ENCODE measurements at regions not wholly inside any gene's neighbourhood (a gene's known extent, or its start where the extent isn't known, plus 50 kb on each side); places are given as distances from the start of the nearest gene placed in this dataset.
A peak's percentile ranks its signal among the peaks of the same experiment; 100 is the strongest.

DNA sequence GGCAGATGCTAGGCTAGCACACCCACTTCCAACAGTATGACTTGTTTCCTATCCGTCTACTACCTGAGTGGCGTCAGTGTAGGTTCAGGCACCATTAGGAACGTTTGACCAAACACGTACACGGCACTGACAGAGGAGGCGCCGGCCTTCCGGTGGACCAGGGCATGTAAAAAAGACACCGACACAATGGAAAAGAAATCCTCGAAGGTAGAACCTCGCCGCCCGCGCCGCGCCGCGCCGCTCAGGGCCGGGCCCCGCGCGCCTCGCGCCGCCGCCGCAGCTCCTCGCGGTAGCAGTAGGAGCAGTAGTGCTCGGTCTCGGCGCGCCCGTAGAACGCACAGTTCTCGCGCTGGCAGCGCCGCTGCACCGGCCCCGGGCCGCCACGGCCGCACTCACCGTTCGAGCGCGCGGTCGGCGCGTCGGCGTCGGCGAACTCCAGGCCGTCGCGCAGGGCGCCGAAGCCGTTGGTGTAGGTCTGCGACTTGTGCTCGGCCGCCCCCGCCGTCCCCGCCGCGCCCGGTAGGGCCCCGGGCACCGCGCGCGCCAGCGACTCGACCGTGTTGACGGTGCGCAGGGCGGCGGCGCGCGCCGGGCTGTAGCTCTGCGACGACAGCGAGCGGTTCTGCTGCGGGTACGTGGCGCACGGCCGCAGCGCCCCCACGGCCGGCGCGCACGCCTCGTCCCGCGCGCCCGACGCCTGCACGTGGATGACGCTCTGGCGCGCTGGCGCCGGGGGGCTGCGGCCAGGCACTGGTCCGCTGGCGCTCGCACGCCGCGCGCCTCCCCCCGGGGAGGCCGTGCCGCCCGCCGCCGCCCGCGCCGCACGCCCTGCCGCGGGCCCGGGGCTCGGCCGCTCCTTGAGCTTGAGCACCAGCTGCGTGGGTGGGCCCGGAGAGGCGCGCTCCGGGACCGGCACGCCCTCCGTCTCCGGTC is 156.7 kb downstream of the KLF13 start:
- peaks cover 19% of the 10 kb centered on the region for H3K4me1 ChIP-seq (ENCODE audit: control insufficient read depth, insufficient read depth, low read length, unreplicated experiment)
- no peak overlapping the region for H2AFZ ChIP-seq (ENCODE audit: low read length, unreplicated experiment)
- no peak overlapping the region for H3K27ac ChIP-seq (ENCODE audit: low read depth, low read length)
- no peaks in the 10 kb centered on the region for H3K79me2 ChIP-seq (ENCODE audit: control insufficient read depth, insufficient read depth, low read length, unreplicated experiment)
- H3K36me3 ChIP-seq (ENCODE audit: insufficient read depth, low read length), result no peaks in the 10 kb centered on the region
- peak overlapping the region; percentile 54; the same call in 1 of the 2 replicates for H3K4me3 ChIP-seq (ENCODE audit: low read depth, low read length)
- H3K27me3 ChIP-seq (ENCODE audit: insufficient read depth, low read length), result peaks cover 41% of the 10 kb centered on the region

DNA sequence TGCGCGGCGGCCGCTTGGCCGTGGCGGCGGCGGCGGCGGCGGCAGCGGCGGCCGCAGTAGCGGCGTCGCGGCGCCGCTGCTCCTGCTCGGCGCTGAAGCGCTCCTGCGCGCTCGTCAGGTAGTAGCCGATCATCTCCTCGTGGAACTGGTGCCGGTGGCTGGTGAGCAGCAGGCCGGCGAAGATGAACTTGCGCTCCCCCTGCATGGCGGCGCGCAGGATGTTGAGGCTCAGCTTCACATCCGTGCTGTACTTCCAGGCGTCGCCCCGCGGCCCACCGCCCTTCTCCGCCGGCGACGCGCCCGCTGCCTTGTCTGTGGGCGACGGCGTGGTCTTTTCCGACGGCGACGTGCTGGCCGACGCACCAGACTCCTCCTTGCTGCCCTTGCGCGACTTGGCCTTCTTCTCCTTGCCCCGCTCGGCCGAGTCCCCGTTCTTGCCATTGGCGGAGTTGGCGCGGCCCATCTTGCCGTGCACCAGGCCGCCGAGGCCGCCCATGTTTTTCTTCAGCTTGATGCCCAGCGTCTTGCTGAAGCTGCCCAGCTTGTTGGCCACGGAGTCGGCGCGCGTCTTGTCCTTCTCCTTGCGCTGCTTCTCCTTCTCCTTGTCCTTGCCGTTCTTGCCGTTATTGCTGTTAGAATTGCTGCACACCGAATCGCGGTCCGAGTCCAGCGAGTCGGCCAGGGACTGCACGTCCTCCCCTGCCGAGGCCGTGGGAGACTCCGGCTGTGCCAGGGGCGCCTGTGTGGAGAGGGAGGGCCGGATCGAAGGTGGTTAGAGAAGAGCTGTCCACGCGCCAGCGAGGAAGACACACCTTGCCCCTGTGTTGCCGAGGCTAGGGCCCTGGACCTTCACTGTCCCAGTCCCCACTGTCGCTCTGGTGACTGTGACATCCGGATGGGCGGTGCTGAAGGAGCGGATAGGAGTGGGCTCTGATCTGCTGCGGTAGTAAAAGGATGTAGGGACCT is 157.6 kb downstream of the KLF13 start:
- no peak overlapping the region for H3K27ac ChIP-seq (ENCODE audit: low read depth, low read length)
- peaks cover 41% of the 10 kb centered on the region for H3K27me3 ChIP-seq (ENCODE audit: insufficient read depth, low read length)
- H2AFZ ChIP-seq (ENCODE audit: low read length, unreplicated experiment), result no peak overlapping the region
- no peak overlapping the region for H3K4me3 ChIP-seq (ENCODE audit: low read depth, low read length)
- no peaks in the 10 kb centered on the region for H3K36me3 ChIP-seq (ENCODE audit: insufficient read depth, low read length)
- no peaks in the 10 kb centered on the region for H3K79me2 ChIP-seq (ENCODE audit: control insufficient read depth, insufficient read depth, low read length, unreplicated experiment)
- H3K4me1 ChIP-seq (ENCODE audit: control insufficient read depth, insufficient read depth, low read length, unreplicated experiment), result peaks cover 27% of the 10 kb centered on the region

DNA sequence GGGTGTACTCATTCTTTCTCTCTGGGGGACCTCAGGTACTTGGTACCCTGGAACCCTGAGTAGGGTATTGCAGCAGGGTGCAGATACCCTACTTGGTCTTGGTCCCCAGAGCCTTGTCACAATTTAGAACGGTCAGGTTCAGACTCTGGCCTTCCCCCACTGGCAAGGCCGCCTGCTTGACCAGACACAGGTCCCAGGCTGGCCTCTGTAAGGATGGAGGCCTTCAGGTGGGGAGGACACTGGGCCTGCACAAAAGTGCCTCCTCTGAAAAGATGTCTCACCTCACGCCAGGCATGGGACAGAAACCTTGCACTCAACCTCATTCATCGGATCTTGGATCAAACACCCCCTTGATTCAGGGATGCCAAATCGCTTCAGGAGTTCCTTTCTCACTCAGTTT is 158.4 kb downstream of the KLF13 start:
- Histone ChIP-seq H2AFZ (ENCODE audit: low read length, unreplicated experiment) (no peak overlapping the region), H3K4me1 (ENCODE audit: control insufficient read depth, insufficient read depth, low read length, unreplicated experiment) (peaks cover 33% of the 10 kb centered on the region), H3K36me3 (ENCODE audit: insufficient read depth, low read length) (no peaks in the 10 kb centered on the region), H3K4me3 (ENCODE audit: low read depth, low read length) (no peak overlapping the region), H3K27me3 (ENCODE audit: insufficient read depth, low read length) (peaks cover 41% of the 10 kb centered on the region), H3K79me2 (ENCODE audit: control insufficient read depth, insufficient read depth, low read length, unreplicated experiment) (no peaks in the 10 kb centered on the region), H3K27ac (ENCODE audit: low read depth, low read length) (no peak overlapping the region)

- peaks cover 33% of the 10 kb centered on the region for H3K4me1 ChIP-seq (ENCODE audit: control insufficient read depth, insufficient read depth, low read length, unreplicated experiment)
- H3K4me3 ChIP-seq (ENCODE audit: low read depth, low read length), result no peak overlapping the region
- H2AFZ ChIP-seq (ENCODE audit: low read length, unreplicated experiment), result no peak overlapping the region
- no peaks in the 10 kb centered on the region for H3K36me3 ChIP-seq (ENCODE audit: insufficient read depth, low read length)
- no peaks in the 10 kb centered on the region for H3K79me2 ChIP-seq (ENCODE audit: control insufficient read depth, insufficient read depth, low read length, unreplicated experiment)
- H3K27ac ChIP-seq (ENCODE audit: low read depth, low read length), result no peak overlapping the region
- H3K27me3 ChIP-seq (ENCODE audit: insufficient read depth, low read length), result peaks cover 37% of the 10 kb centered on the region
These were observed 158.8 kb downstream of the KLF13 start for GRCh38 chr15:31485431-31485830.

- Histone ChIP-seq H3K4me3 (ENCODE audit: low read depth, low read length) (no peak overlapping the region), H3K79me2 (ENCODE audit: control insufficient read depth, insufficient read depth, low read length, unreplicated experiment) (no peaks in the 10 kb centered on the region), H3K27me3 (ENCODE audit: insufficient read depth, low read length) (peaks cover 32% of the 10 kb centered on the region), H2AFZ (ENCODE audit: low read length, unreplicated experiment) (no peak overlapping the region), H3K27ac (ENCODE audit: low read depth, low read length) (no peak overlapping the region), H3K36me3 (ENCODE audit: insufficient read depth, low read length) (no peaks in the 10 kb centered on the region), H3K4me1 (ENCODE audit: control insufficient read depth, insufficient read depth, low read length, unreplicated experiment) (peaks cover 33% of the 10 kb centered on the region)
These were observed 159.4 kb downstream of the KLF13 start for GRCh38 chr15:31485911-31486461.

- H2AFZ ChIP-seq (ENCODE audit: low read length, unreplicated experiment), result no peak overlapping the region
- H3K79me2 ChIP-seq (ENCODE audit: control insufficient read depth, insufficient read depth, low read length, unreplicated experiment), result no peaks in the 10 kb centered on the region
- peaks cover 33% of the 10 kb centered on the region for H3K4me1 ChIP-seq (ENCODE audit: control insufficient read depth, insufficient read depth, low read length, unreplicated experiment)
- no peak overlapping the region for H3K27ac ChIP-seq (ENCODE audit: low read depth, low read length)
- H3K4me3 ChIP-seq (ENCODE audit: low read depth, low read length), result no peak overlapping the region
- no peaks in the 10 kb centered on the region for H3K36me3 ChIP-seq (ENCODE audit: insufficient read depth, low read length)
- peaks cover 29% of the 10 kb centered on the region for H3K27me3 ChIP-seq (ENCODE audit: insufficient read depth, low read length)
These were observed 159.9 kb downstream of the KLF13 start for GRCh38 chr15:31486506-31486905.

- H3K4me1 ChIP-seq (ENCODE audit: control insufficient read depth, insufficient read depth, low read length, unreplicated experiment), result peaks cover 33% of the 10 kb centered on the region
- H3K79me2 ChIP-seq (ENCODE audit: control insufficient read depth, insufficient read depth, low read length, unreplicated experiment), result no peaks in the 10 kb centered on the region
- H3K27me3 ChIP-seq (ENCODE audit: insufficient read depth, low read length), result peaks cover 29% of the 10 kb centered on the region
- H3K27ac ChIP-seq (ENCODE audit: low read depth, low read length), result peak overlapping the region; percentile 93; the same call in 1 of the 2 replicates
- no peak overlapping the region for H2AFZ ChIP-seq (ENCODE audit: low read length, unreplicated experiment)
- H3K4me3 ChIP-seq (ENCODE audit: low read depth, low read length), result no peak overlapping the region
- no peaks in the 10 kb centered on the region for H3K36me3 ChIP-seq (ENCODE audit: insufficient read depth, low read length)
These were observed 160.5 kb downstream of the KLF13 start for GRCh38 chr15:31486906-31487695.

GRCh38 chr15:31487811-31488436 is 161.3 kb downstream of the KLF13 start:
- no peaks in the 10 kb centered on the region for H3K36me3 ChIP-seq (ENCODE audit: insufficient read depth, low read length)
- H2AFZ ChIP-seq (ENCODE audit: low read length, unreplicated experiment), result peak overlapping the region; percentile 16
- no peaks in the 10 kb centered on the region for H3K79me2 ChIP-seq (ENCODE audit: control insufficient read depth, insufficient read depth, low read length, unreplicated experiment)
- H3K27ac ChIP-seq (ENCODE audit: low read depth, low read length), result peak overlapping the region; percentile 93
- H3K4me1 ChIP-seq (ENCODE audit: control insufficient read depth, insufficient read depth, low read length, unreplicated experiment), result peaks cover 33% of the 10 kb centered on the region
- H3K27me3 ChIP-seq (ENCODE audit: insufficient read depth, low read length), result peaks cover 21% of the 10 kb centered on the region
- peak overlapping the region; percentile 34; the same call in 1 of the 2 replicates for H3K4me3 ChIP-seq (ENCODE audit: low read depth, low read length)

- H3K27me3 ChIP-seq (ENCODE audit: insufficient read depth, low read length), result peaks cover 24% of the 10 kb centered on the region
- peaks cover 33% of the 10 kb centered on the region for H3K4me1 ChIP-seq (ENCODE audit: control insufficient read depth, insufficient read depth, low read length, unreplicated experiment)
- H3K27ac ChIP-seq (ENCODE audit: low read depth, low read length), result peak overlapping the region; percentile 93
- H3K79me2 ChIP-seq (ENCODE audit: control insufficient read depth, insufficient read depth, low read length, unreplicated experiment), result no peaks in the 10 kb centered on the region
- H2AFZ ChIP-seq (ENCODE audit: low read length, unreplicated experiment), result peak overlapping the region; percentile 16
- H3K36me3 ChIP-seq (ENCODE audit: insufficient read depth, low read length), result no peaks in the 10 kb centered on the region
- peak overlapping the region; percentile 30; the same call in 1 of the 2 replicates for H3K4me3 ChIP-seq (ENCODE audit: low read depth, low read length)
These were observed 162.0 kb downstream of the KLF13 start for GRCh38 chr15:31488437-31489204.
